Body of pancreas (tissue), 4 donors: ENCODE measurements at regions not wholly inside any gene's neighbourhood (a gene's known extent, or its start where the extent isn't known, plus 50 kb on each side); places are given as distances from the start of the nearest gene placed in this dataset.

Experiments used
- CTCF ChIP-seq, 7 experiments: fragments of 450-650 bp in 4 of 7; fragments of 200-600 bp in 3 of 7; sonication (generic) in 3 of 7; IDR thresholded peaks; one replicate each; pipeline ENCODE4 v1.5.1; 2016 to 2019; ENCODE audit warnings: antibody characterized with exemption in 7 of 7
- POLR2A ChIP-seq, 3 donors: fragments of 450-650 bp; IDR thresholded peaks; one replicate each; pipeline ENCODE4 v1.6.1; 2016; ENCODE audit warnings: antibody characterized with exemption in 3 of 3, mild to moderate bottlenecking in 2 of 3

- TF ChIP-seq CTCF (IDR thresholded peaks at IDR 0.05), result no peak
- no peak for TF ChIP-seq POLR2A (IDR thresholded peaks at IDR 0.05)
These were observed 701.0 kb downstream of the SEMA5A start for GRCh38 chr5:8844847-8845246.
